HFF-Myc (cell line): ENCODE measurements at regions not wholly inside any gene's neighbourhood (a gene's known extent, or its start where the extent isn't known, plus 50 kb on each side); places are given as distances from the start of the nearest gene placed in this dataset.
A peak's percentile ranks its signal among the peaks of the same experiment; 100 is the strongest.

Experiments
- DNase-seq: peaks from one replicate; pipeline ENCODE4 v3.0.0-alpha.2; 2011; ENCODE audit warnings: low read depth; ENCODE audit errors: extremely low read depth
- H3K4me3 ChIP-seq: replicated peaks from 2 replicates; pipeline ENCODE4 v1.5.1; 2011; ENCODE audit warnings: low read depth, mild to moderate bottlenecking, control low read depth, low read length
- TF ChIP-seq, protein P1 (sequence below): IDR thresholded peaks from 2 replicates; pipeline ENCODE4 v1.5.1; 2012; ENCODE audit warnings: mild to moderate bottlenecking, low read depth, low read length, control low read depth; ENCODE audit errors: missing control alignments

DNA sequence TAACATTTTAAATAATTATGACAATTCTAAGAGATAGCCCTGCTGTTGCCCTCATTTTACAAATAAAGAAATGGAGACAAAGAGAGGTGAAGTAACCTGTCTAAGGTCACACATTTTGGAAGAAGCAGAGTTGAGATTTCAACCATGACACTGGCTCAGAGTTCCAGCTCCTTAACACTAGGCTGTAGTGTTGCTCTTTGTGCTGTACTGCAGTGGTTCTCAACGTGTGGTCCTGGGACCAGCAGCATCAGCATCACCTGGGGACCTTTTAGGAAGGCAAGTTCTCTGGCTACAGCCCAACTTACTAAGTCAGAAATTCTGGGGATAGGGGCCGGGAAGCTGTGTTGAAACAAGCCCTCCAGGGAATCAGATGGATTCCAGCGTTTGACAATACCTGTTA, 62.4 kb upstream of the FERMT1 start:
- TF ChIP-seq, protein P1, sequence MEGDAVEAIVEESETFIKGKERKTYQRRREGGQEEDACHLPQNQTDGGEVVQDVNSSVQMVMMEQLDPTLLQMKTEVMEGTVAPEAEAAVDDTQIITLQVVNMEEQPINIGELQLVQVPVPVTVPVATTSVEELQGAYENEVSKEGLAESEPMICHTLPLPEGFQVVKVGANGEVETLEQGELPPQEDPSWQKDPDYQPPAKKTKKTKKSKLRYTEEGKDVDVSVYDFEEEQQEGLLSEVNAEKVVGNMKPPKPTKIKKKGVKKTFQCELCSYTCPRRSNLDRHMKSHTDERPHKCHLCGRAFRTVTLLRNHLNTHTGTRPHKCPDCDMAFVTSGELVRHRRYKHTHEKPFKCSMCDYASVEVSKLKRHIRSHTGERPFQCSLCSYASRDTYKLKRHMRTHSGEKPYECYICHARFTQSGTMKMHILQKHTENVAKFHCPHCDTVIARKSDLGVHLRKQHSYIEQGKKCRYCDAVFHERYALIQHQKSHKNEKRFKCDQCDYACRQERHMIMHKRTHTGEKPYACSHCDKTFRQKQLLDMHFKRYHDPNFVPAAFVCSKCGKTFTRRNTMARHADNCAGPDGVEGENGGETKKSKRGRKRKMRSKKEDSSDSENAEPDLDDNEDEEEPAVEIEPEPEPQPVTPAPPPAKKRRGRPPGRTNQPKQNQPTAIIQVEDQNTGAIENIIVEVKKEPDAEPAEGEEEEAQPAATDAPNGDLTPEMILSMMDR, result no peak
- DNase-seq, result no peak

DNA sequence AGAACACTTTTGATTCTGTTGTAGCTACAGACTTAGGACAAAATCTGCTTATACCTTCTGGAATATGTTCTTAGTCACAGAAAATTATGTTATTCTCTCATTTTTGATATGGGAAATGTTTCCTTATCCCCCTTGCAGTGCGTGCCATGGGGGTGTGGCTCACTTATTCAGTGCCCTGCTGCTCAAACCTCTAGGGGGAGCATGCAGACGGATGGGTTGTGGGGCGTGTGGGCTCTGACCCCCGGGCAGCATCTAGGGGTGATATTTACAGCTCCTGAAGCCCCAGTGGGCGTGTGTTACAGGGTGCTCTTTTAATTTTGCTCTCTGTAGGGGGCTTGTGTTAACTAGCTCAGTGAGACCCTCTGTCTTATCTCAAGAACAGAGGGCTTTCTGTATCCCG, 61.3 kb upstream of the FERMT1 start:
- no peak for DNase-seq
- no peak overlapping the region for H3K4me3 ChIP-seq
- TF ChIP-seq, protein P1, result peak; percentile 30

More for the DNA sequence above, 62.4 kb upstream of the FERMT1 start:
- H3K4me3 ChIP-seq, result no peak overlapping the region

DNA sequence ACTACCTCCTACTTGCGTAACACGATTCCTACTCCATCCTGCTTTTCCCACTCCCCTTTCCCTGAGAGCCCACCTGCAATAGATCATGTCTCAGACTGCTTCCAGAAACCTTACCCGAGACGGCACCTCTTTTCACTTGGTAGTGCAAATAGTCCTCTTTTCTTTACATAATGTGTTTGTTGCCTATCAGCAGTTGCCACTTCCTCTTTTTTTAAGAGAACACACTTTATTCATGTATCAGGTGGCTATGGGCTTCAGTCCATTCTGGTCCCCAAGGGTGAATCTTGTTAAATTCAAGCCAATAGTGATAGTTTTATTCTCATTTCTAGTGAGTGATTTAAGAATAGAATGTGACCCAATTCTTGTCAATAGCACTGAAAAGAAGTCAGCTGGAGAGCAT, 57.7 kb upstream of the FERMT1 start:
- H3K4me3 ChIP-seq, result no peak overlapping the region
- no peak for DNase-seq
- TF ChIP-seq, protein P1, result no peak

DNA sequence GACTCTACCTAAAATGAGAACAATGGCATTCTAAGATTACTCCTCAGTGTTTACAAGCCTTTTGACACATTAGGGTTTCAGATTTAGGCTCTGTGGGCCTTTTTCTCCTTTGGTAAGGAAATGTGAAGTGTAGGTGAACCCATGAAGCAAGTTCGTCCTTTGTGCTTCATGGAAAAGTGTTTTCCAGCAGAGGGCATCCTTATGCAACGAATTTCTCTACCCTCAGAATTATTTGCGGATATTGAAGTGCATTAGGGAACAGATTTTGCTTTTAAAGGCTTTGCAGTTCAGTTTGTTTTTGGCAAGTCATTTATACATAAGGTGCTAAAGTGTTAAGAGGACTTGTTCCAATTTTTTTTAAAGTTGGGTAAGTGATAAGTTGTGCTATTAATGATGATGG, 55.7 kb upstream of the FERMT1 start:
- TF ChIP-seq, protein P1, result peak; percentile 42
- no peak overlapping the region for H3K4me3 ChIP-seq
- DNase-seq, result no peak

DNA sequence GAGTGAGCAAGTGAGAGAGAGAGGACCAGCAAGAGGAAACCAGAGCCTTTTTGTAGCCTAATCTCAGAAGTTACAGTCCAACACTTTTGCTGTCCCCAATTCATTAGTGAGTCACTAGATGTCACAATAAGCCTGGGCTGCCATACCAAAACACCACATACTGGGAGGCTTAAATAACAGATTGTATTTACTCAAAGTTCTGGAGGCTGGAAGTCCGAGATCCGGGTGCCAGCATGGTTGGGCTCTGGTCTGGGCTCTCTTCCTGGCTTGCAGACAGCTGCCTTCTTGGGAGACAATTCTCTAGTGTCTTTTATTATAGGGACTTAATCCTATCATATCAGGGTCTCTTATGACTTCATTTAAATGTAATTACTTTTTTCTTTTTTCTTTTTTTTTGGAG, 50.7 kb upstream of the FERMT1 start:
- no peak overlapping the region for H3K4me3 ChIP-seq
- TF ChIP-seq, protein P1, result no peak
- DNase-seq, result no peak
